ELF-1 (cell line): ENCODE measurements at regions not wholly inside any gene's neighbourhood (a gene's known extent, or its start where the extent isn't known, plus 50 kb on each side); places are given as distances from the start of the nearest gene placed in this dataset.

Experiments used
- DNase-seq: peaks from one replicate; pipeline ENCODE4 v3.0.0-alpha.2; 2016; ENCODE audit warnings: low read depth, low spot score

GRCh38 chr13:26155568-26155967, 66.5 kb downstream of the RNF6 start:
- DNase-seq, result no peak

DNA sequence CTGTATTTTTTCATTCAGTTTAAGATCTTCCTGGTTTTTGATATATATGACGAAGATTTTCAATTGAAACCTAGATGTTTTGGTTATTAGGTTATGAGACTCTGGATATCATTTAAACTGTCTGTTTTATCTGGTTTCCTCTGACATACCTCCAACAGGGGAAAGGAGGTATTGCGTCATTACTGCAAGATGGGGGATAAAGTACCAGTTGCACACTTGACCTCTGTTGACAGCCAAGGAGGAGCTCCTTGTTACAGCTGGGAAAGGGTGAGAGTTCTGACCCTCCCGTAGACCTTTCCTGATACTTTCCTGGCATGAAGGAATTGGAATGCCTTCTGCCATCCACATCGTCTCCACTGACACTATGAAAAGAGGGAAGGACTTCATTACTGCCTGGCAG, 82.0 kb upstream of the SHISA2 start:
- DNase-seq, result no peak

- DNase-seq, result no peak
Observed at GRCh38 chr13:26133286-26133685, 81.5 kb upstream of the SHISA2 start.

DNA sequence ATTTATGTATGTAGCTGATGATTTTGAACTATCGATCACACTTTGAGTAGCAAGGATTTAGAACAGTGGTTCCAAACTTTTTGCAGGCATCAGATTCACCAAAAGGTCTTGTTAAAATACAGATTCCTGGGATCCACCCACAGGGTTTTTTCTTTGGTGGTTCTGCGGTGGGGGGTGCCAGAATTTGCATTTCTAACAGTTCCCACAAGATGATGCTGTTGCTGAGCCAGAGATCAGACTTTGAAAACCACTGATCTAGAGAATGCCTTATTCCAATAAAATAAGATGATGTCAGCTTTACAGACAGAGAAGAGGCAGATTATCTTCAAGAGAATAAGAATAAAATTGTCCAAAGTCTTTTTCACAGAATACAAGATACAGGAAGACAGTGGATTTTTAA, 80.9 kb upstream of the SHISA2 start:
- peak; percentile 5 for DNase-seq

- DNase-seq, result peak; percentile 19
Observed at GRCh38 chr13:26128676-26129075, 76.9 kb upstream of the SHISA2 start.

DNA sequence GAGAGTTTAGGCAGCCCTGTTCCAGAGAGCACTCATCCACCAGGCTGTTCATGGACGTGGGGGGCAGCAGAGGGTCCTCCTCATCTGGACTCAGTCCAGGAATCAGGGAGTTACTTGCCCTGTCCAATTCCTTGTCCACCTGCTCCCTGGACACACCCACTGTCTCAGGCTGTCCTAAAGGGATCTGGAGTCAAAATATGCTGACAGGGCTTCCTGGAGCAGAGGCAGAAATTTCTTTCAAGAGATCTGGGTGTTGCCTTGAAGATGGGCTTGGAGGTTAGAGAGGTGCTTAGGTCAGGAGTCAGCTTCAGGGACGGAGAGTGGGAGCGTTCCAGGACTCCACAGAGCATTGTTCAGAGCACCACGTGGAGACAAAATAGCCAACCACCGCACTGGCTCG, 65.8 kb upstream of the SHISA2 start:
- DNase-seq, result no peak

GRCh38 chr13:26112843-26113242, 61.0 kb upstream of the SHISA2 start:
- no peak for DNase-seq

GRCh38 chr13:26111797-26112196, 60.0 kb upstream of the SHISA2 start:
- no peak for DNase-seq
